ENCODE measurements at regions not wholly inside any gene's neighbourhood (a gene's known extent, or its start where the extent isn't known, plus 50 kb on each side); places are given as distances from the start of the nearest gene placed in this dataset.

GRCh38 chr18:68583685-68584084 lies 131.2 kb downstream of the TMX3 start:
- no peak overlapping the region for H3K27ac ChIP-seq
- ChIA-PET CTCF (no interaction called here), POLR2A (ENCODE audit: low non-redundant PET) (no interaction called here)
- no peak for DNase-seq (ENCODE audit: low spot score)
- TF ChIP-seq, protein P1, sequence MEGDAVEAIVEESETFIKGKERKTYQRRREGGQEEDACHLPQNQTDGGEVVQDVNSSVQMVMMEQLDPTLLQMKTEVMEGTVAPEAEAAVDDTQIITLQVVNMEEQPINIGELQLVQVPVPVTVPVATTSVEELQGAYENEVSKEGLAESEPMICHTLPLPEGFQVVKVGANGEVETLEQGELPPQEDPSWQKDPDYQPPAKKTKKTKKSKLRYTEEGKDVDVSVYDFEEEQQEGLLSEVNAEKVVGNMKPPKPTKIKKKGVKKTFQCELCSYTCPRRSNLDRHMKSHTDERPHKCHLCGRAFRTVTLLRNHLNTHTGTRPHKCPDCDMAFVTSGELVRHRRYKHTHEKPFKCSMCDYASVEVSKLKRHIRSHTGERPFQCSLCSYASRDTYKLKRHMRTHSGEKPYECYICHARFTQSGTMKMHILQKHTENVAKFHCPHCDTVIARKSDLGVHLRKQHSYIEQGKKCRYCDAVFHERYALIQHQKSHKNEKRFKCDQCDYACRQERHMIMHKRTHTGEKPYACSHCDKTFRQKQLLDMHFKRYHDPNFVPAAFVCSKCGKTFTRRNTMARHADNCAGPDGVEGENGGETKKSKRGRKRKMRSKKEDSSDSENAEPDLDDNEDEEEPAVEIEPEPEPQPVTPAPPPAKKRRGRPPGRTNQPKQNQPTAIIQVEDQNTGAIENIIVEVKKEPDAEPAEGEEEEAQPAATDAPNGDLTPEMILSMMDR (conservative IDR thresholded peaks at IDR 0.05; ENCODE audit: low read depth): no peak

- no peak for DNase-seq (ENCODE audit: low spot score)
Observed at GRCh38 chr18:68574311-68574710, 140.6 kb downstream of the TMX3 start.

DNA sequence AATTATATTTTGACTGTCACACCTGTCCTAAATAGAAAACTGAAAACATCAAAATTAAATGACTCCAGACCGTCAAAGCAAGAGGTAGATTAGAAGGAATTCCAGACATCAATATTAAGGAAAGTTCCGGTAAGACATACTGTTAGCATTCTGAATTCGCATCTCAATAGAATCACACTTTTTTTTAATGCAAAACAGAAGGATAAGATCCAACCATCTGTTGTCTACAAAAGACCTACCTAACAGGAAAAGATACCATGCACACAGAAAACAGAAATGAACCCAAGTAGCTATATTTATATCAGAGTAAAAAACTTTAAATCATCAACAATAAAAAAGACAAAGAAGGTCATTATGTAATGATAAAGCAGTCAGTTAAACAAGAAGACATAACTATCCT lies 145.0 kb downstream of the TMX3 start:
- H3K27ac ChIP-seq: no peak overlapping the region
- TF ChIP-seq, protein P1 (conservative IDR thresholded peaks at IDR 0.05; ENCODE audit: low read depth): no peak
- POLR2A ChIA-PET (ENCODE audit: low non-redundant PET): no interaction called here
- CTCF ChIA-PET: no interaction called here
- DNase-seq (ENCODE audit: low spot score): no peak

More at GRCh38 chr18:68574311-68574710, 140.6 kb downstream of the TMX3 start:
- CTCF ChIA-PET: no interaction called here
- TF ChIP-seq, protein P1 (conservative IDR thresholded peaks at IDR 0.05; ENCODE audit: low read depth): no peak
- POLR2A ChIA-PET (ENCODE audit: low non-redundant PET): no interaction called here
- H3K27ac ChIP-seq: no peak overlapping the region

GRCh38 chr18:68568364-68569155 lies 146.3 kb downstream of the TMX3 start:
- ChIA-PET CTCF (no interaction called here), POLR2A (ENCODE audit: low non-redundant PET) (no interaction called here)
- DNase-seq (ENCODE audit: low spot score): no peak
- H3K27ac ChIP-seq: no peak overlapping the region
- TF ChIP-seq, protein P1 (conservative IDR thresholded peaks at IDR 0.05; ENCODE audit: low read depth): no peak

GRCh38 chr18:68566991-68567390 lies 147.9 kb downstream of the TMX3 start:
- CTCF ChIA-PET: no interaction called here
- POLR2A ChIA-PET (ENCODE audit: low non-redundant PET): no interaction called here
- no peak overlapping the region for H3K27ac ChIP-seq
- TF ChIP-seq, protein P1 (conservative IDR thresholded peaks at IDR 0.05; ENCODE audit: low read depth): no peak
- no peak for DNase-seq (ENCODE audit: low spot score)

GRCh38 chr18:68564961-68565360 lies 149.9 kb downstream of the TMX3 start:
- CTCF ChIA-PET: no interaction called here
- no peak for DNase-seq (ENCODE audit: low spot score)
- POLR2A ChIA-PET (ENCODE audit: low non-redundant PET): no interaction called here
- H3K27ac ChIP-seq: no peak overlapping the region
- TF ChIP-seq, protein P1 (conservative IDR thresholded peaks at IDR 0.05; ENCODE audit: low read depth): no peak

Data from RWPE1 (cell line).